ENCODE measurements at regions not wholly inside any gene's neighbourhood (a gene's known extent, or its start where the extent isn't known, plus 50 kb on each side); places are given as distances from the start of the nearest gene placed in this dataset.

DNA sequence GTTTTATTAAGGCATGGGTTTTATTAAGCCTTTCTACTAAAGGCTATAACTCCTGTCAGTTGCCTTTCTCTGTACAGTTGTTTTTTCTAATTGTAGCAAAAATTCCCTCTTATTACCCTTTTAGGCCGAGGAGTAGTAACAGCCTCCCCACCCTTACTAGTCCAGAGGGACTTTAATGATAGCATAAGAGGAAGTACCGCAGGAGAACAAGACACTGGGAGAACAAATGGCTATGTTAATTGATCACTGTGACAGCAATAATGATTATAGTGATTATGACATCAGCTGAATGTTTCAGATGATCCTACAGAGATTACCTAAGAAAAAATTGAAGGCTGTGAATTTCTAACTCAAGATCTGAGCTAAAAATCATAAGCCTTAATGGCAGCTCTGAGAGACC lies 383.0 kb upstream of the PTBP2 start:
- H3K36me3 ChIP-seq (ENCODE audit: control insufficient read depth, insufficient read depth, low read length): no peaks in the 10 kb centered on the region
- CTCF ChIA-PET: interaction anchor here (1.0 kb wide), 1 partner anchor 11 kb away, joined by 4 read pairs; no protein-coding TSS in a partner anchor
- TF ChIP-seq CTCF (IDR thresholded peaks at IDR 0.05; ENCODE audit: insufficient read depth, low read depth, low read length): no peak
- H3K4me3 ChIP-seq (ENCODE audit: low read depth, low read length): no peak overlapping the region
- no peak for DNase-seq (ENCODE audit: low read depth)
- POLR2A ChIA-PET: no interaction called here
- no peaks in the 10 kb centered on the region for H3K27me3 ChIP-seq (ENCODE audit: control insufficient read depth, insufficient read depth, low read length)

DNA sequence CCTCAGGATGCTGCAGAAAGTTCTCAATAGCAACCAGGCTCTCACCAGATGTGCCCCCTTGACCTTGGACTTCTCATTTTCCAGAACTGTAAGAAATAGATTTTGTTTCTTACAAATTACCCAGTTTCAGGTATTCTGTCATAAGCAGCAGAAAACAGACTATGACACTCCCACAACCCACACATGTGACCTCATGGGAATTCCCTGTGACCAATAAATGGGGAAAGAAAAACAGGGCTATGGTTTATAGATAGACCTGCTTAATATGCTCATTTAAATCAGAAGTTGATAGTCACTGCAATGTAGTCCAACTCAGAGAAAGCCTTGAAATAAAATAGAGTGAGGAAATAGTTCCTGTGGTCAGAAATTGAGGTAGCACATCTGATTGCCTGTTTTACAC lies 380.9 kb upstream of the PTBP2 start:
- CTCF ChIA-PET: no interaction called here
- POLR2A ChIA-PET: no interaction called here
- Histone ChIP-seq H3K36me3 (ENCODE audit: control insufficient read depth, insufficient read depth, low read length) (no peaks in the 10 kb centered on the region), H3K4me3 (ENCODE audit: low read depth, low read length) (no peak overlapping the region), H3K27me3 (ENCODE audit: control insufficient read depth, insufficient read depth, low read length) (no peaks in the 10 kb centered on the region)
- no peak for DNase-seq (ENCODE audit: low read depth)
- TF ChIP-seq CTCF (IDR thresholded peaks at IDR 0.05; ENCODE audit: insufficient read depth, low read depth, low read length): no peak

DNA sequence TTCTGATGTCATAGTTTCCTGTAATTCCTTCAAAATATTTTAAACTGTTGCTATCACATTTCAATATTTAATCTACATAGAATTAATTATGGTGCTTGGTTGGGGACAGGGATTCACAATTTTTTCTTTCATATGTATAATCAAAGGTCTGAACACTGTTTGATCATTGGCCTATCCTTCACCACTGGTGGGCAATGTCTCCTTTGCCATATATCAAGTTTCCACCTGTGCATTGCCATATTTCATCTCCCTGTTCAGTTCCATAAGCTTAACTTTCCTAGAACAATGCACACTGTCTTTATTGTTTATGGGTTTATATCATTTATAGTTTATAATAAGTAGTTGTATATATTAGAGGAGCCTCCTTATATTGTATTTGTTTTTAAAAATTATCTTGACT lies 374.9 kb upstream of the PTBP2 start:
- H3K27me3 ChIP-seq (ENCODE audit: control insufficient read depth, insufficient read depth, low read length): no peaks in the 10 kb centered on the region
- ChIA-PET CTCF (interaction anchor here (0.7 kb wide), 1 partner anchor 146 kb away, joined by 3 read pairs; no protein-coding TSS in a partner anchor), POLR2A (no interaction called here)
- no peaks in the 10 kb centered on the region for H3K36me3 ChIP-seq (ENCODE audit: control insufficient read depth, insufficient read depth, low read length)
- no peak overlapping the region for H3K4me3 ChIP-seq (ENCODE audit: low read depth, low read length)
- TF ChIP-seq CTCF (IDR thresholded peaks at IDR 0.05; ENCODE audit: insufficient read depth, low read depth, low read length): no peak
- no peak for DNase-seq (ENCODE audit: low read depth)

DNA sequence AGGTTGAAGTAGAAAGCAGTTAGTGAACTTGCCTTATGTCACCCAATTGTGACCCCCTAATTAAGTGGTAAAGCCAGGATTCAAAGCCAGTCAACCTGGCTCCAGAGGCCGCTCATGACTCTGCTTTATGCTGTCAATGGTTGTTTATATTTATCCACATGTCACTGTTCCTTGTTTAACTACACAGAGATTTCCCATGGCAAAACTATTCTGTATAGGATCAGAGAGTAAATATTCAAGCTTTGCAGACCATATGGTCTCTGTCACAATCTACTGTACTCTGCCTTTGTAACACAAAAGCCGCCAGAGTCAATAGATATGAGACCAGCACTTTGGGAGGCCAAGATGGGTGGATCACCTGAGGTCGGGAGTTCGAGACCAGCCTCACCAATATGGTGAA lies 371.7 kb upstream of the PTBP2 start:
- CTCF ChIA-PET: no interaction called here
- TF ChIP-seq CTCF (IDR thresholded peaks at IDR 0.05; ENCODE audit: insufficient read depth, low read depth, low read length): no peak
- Histone ChIP-seq H3K4me3 (ENCODE audit: low read depth, low read length) (no peak overlapping the region), H3K36me3 (ENCODE audit: control insufficient read depth, insufficient read depth, low read length) (no peaks in the 10 kb centered on the region), H3K27me3 (ENCODE audit: control insufficient read depth, insufficient read depth, low read length) (no peaks in the 10 kb centered on the region; the same call in 1 of the 2 replicates)
- POLR2A ChIA-PET: no interaction called here
- DNase-seq (ENCODE audit: low read depth): no peak

GRCh38 chr1:96352733-96353132 lies 368.9 kb upstream of the PTBP2 start:
- Histone ChIP-seq H3K27me3 (ENCODE audit: control insufficient read depth, insufficient read depth, low read length) (no peaks in the 10 kb centered on the region; the same call in 1 of the 2 replicates), H3K4me3 (ENCODE audit: low read depth, low read length) (no peak overlapping the region), H3K36me3 (ENCODE audit: control insufficient read depth, insufficient read depth, low read length) (no peaks in the 10 kb centered on the region)
- POLR2A ChIA-PET: no interaction called here
- no peak for TF ChIP-seq CTCF (IDR thresholded peaks at IDR 0.05; ENCODE audit: insufficient read depth, low read depth, low read length)
- CTCF ChIA-PET: no interaction called here
- no peak for DNase-seq (ENCODE audit: low read depth)

Measured in BJ (cell line).